ENCODE measurements at regions not wholly inside any gene's neighbourhood (a gene's known extent, or its start where the extent isn't known, plus 50 kb on each side); places are given as distances from the start of the nearest gene placed in this dataset.
A peak's percentile ranks its signal among the peaks of the same experiment; 100 is the strongest.

GRCh38 chr12:125324861-125325490 lies 259.7 kb downstream of the AACS start:
- TF ChIP-seq, protein P1, sequence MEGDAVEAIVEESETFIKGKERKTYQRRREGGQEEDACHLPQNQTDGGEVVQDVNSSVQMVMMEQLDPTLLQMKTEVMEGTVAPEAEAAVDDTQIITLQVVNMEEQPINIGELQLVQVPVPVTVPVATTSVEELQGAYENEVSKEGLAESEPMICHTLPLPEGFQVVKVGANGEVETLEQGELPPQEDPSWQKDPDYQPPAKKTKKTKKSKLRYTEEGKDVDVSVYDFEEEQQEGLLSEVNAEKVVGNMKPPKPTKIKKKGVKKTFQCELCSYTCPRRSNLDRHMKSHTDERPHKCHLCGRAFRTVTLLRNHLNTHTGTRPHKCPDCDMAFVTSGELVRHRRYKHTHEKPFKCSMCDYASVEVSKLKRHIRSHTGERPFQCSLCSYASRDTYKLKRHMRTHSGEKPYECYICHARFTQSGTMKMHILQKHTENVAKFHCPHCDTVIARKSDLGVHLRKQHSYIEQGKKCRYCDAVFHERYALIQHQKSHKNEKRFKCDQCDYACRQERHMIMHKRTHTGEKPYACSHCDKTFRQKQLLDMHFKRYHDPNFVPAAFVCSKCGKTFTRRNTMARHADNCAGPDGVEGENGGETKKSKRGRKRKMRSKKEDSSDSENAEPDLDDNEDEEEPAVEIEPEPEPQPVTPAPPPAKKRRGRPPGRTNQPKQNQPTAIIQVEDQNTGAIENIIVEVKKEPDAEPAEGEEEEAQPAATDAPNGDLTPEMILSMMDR (IDR thresholded peaks at IDR 0.05; ENCODE audit: low read depth, low read length, missing control alignments), result no peak
- no peak for DNase-seq (ENCODE audit: extremely low read depth, low read depth)
- H3K4me3 ChIP-seq (replicated peaks; ENCODE audit: low read depth, low read length), result no peak overlapping the region

DNA sequence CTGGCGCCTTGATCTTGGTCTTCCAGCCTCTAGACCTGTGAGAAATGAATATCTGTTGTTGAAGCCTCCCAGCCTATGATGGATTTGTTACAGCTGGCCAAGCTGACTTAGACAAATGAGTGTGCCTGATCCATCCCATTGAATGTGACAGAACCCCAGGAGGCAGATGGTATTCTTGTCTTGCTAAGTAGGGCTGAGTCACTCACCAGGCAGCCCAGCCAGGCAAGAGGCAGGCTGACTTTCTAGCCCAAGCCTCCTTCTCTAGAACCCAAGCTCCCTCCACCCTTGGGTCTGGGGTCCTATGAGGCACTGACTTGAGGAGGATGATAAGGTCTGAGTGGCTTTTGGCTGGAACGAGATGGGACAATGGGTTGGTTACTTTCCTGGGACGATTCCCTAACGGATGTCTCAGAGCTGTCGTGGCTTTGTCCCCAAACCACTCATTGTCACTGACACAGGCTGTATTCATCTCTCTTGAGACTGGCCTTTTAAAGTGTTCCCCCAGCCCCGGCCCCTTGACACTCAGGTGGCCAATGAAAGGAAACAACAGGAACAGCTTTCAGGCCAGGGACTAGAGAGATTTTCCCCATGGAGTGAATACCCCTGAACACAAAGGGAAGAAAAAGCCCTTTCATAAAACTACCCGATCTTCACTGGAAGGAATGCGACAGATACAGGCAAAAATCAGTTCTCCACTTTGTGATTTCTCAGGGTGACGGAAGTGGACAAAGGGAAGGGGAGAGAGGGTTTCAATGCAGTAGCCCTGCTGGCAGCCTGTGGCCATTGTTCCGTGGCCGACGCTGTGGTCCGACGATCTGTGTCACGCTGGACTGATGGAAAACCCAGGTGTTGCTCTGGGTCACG lies 264.2 kb downstream of the AACS start:
- H3K4me3 ChIP-seq (replicated peaks; ENCODE audit: low read depth, low read length), result no peak overlapping the region
- no peak for DNase-seq (ENCODE audit: extremely low read depth, low read depth)
- TF ChIP-seq, protein P1 (IDR thresholded peaks at IDR 0.05; ENCODE audit: low read depth, low read length, missing control alignments), result no peak

GRCh38 chr12:125330645-125331341 lies 265.6 kb downstream of the AACS start:
- 0 out of 2 replicates have a peak overlapping the region, but pooled peaks have one; percentile 13 for H3K4me3 ChIP-seq (replicated peaks; ENCODE audit: low read depth, low read length)
- TF ChIP-seq, protein P1 (IDR thresholded peaks at IDR 0.05; ENCODE audit: low read depth, low read length, missing control alignments), result peak; percentile 73
- DNase-seq (ENCODE audit: extremely low read depth, low read depth), result no peak

DNA sequence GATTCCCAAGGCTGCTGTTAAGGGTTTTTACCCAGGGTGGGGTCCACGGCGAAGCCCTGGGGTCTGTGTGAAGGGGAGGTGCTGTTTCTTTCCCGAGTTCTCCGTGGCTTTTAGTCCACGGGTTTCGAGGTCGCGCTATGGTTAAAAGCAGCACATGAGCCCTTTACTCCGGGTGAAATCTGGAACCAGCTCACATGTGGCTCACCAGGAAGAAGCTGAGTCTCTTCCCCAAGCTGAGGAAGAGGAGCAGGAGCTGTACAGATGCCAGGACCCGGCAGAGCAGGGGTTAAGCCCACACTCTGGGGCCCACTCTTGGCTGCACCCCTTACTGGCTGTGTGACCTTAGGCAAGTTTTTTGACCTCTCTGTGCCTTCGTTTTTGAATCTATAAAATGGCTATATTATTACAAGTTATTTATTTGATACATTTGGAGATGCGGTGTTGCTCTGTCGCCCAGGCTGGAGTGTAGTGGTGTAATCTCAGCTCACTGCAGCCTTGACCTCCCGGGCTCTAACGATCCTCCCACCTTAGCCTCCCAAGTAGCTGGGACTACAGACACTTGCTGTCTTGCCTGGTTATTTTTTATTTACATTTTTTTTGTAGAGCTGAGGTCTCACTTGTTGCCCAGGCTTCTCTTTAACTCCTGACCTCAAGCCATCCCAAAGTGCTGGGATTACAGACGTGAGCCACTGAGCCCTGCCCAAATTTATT lies 266.3 kb downstream of the AACS start:
- 0 out of 2 replicates have a peak overlapping the region, but pooled peaks have one; percentile 13 for H3K4me3 ChIP-seq (replicated peaks; ENCODE audit: low read depth, low read length)
- TF ChIP-seq, protein P1 (IDR thresholded peaks at IDR 0.05; ENCODE audit: low read depth, low read length, missing control alignments), result no peak
- DNase-seq (ENCODE audit: extremely low read depth, low read depth), result no peak

DNA sequence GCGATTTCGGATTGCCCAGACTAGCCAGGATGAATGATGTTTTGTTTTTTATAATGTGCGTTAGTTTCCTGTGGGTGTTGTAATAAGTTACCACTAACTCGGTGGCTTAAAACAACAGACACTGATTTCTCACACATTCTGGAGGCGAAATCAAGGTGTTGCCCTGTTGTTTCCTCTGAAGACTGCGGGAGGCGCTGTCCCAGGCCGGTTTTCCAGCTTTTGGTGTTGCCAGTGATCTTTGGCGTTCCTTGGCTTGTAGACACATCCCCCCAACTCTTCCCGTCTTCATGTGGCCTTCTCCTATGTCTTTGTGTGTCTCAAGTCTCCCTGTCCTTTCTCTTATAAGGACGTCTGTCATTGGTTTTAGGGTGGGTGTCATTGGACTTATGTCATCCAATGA lies 267.7 kb downstream of the AACS start:
- no peak for DNase-seq (ENCODE audit: extremely low read depth, low read depth)

GRCh38 chr12:125336246-125336645 lies 271.0 kb downstream of the AACS start:
- no peak for DNase-seq (ENCODE audit: extremely low read depth, low read depth)
- no peak overlapping the region for H3K4me3 ChIP-seq (replicated peaks; ENCODE audit: low read depth, low read length)
- TF ChIP-seq, protein P1 (IDR thresholded peaks at IDR 0.05; ENCODE audit: low read depth, low read length, missing control alignments), result no peak

More for the DNA sequence above, 267.7 kb downstream of the AACS start:
- H3K4me3 ChIP-seq (replicated peaks; ENCODE audit: low read depth, low read length), result no peak overlapping the region
- TF ChIP-seq, protein P1 (IDR thresholded peaks at IDR 0.05; ENCODE audit: low read depth, low read length, missing control alignments), result no peak
